ENCODE measurements at regions not wholly inside any gene's neighbourhood (a gene's known extent, or its start where the extent isn't known, plus 50 kb on each side); places are given as distances from the start of the nearest gene placed in this dataset.

DNA sequence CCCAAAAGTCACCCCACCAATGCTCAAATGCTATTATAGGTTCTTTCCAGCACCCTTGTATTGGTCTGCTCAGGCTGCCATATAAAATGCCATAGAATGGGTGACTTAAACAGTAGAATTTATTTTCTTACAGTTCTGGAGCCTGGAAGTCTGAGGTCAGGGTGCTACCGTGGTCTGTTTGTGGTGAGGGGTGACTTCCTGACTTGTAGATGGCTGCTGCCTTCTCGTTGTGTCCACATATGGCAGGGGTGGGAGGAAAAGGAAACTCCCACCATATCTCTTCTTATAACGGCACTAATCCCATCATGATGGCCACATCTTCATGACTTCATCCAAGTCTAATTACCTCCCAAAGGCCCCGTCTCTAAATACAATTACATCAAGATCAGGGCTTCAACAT lies 257.8 kb upstream of the TARS1 start:
- Histone ChIP-seq H3K27me3 (no peaks in the 10 kb centered on the region), H3K4me3 (no peak overlapping the region), H3K9me3 (peaks cover 0 to 7% (median 3%) of the 10 kb centered on the region in 11 donors), H3K27ac (no peak overlapping the region), H3K4me1 (peaks cover 0 to 4% (median 0%) of the 10 kb centered on the region in 9 donors), H3K36me3 (no peaks in the 10 kb centered on the region)
- intact Hi-C loops (cut with DNase I): loop anchor here in 6 of 10 donors (5.0 to 10.0 kb wide), 3 partner anchors 471 to 478 kb away; partner anchors contain the start of gene NPR3 (in 3 of the 6)
- TF ChIP-seq, protein P1, sequence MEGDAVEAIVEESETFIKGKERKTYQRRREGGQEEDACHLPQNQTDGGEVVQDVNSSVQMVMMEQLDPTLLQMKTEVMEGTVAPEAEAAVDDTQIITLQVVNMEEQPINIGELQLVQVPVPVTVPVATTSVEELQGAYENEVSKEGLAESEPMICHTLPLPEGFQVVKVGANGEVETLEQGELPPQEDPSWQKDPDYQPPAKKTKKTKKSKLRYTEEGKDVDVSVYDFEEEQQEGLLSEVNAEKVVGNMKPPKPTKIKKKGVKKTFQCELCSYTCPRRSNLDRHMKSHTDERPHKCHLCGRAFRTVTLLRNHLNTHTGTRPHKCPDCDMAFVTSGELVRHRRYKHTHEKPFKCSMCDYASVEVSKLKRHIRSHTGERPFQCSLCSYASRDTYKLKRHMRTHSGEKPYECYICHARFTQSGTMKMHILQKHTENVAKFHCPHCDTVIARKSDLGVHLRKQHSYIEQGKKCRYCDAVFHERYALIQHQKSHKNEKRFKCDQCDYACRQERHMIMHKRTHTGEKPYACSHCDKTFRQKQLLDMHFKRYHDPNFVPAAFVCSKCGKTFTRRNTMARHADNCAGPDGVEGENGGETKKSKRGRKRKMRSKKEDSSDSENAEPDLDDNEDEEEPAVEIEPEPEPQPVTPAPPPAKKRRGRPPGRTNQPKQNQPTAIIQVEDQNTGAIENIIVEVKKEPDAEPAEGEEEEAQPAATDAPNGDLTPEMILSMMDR (IDR thresholded peaks at IDR 0.05): no peak
- ATAC-seq: no peak
- 68 to 74% methylated on average over 4 of the region's 4 CpGs for WGBS, 2 donors
- no peak for DNase-seq

DNA sequence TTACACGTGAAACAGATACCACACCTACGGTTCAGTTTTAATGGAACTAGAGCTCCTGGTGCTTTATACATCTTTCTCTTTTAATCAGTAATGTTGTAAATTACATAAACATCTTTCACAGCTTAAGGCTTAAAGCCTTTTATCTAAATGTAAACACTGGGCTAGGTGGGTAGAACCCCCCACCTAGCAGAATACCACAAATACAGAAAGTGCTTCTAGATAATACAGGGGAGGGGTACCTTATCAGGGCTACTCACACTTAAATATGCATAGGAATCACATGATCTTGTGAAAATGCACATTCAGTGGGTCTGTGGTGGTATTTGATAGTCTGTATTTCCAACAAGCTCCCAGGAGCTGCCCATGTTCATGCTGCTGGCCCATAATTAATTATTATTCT lies 256.4 kb upstream of the TARS1 start:
- H3K4me1 ChIP-seq: peaks cover 0 to 4% (median 0%) of the 10 kb centered on the region in 9 donors
- no peaks in the 10 kb centered on the region for H3K36me3 ChIP-seq
- TF ChIP-seq, protein P1 (IDR thresholded peaks at IDR 0.05): no peak
- H3K9me3 ChIP-seq: peaks cover 0 to 20% (median 8%) of the 10 kb centered on the region in 11 donors
- ATAC-seq (no peak), DNase-seq (no peak)
- no peak overlapping the region for H3K27ac ChIP-seq
- no peak overlapping the region for H3K4me3 ChIP-seq
- 71 to 76% methylated on average over 2 of the region's 2 CpGs for WGBS, 2 donors
- H3K27me3 ChIP-seq: no peaks in the 10 kb centered on the region
- intact Hi-C loops (cut with DNase I): loop anchor here in 6 of 10 donors (5.0 to 10.0 kb wide), 3 partner anchors 472 to 480 kb away; partner anchors contain the start of gene NPR3 (in 3 of the 6)

DNA sequence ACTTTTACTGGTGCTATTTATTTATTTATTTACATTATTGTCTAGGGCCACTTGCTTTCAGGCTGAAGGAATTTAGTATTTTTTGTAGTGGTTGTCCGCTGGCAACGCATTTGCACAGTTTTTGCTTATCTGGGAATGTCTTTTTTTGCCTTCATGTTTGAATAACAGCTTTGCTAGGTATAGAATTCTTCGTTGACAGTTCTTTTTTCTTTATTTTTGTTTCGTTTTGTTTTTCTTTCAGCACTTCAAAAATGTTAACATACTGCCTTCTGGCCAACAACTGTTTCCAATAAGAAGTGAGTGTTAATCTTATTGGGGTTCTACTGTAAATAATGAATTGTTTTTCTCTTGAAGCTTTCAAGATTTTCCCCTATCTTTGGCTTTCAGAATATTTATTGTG lies 252.7 kb upstream of the TARS1 start:
- Histone ChIP-seq H3K27ac (no peak overlapping the region), H3K4me1 (no peaks in the 10 kb centered on the region), H3K27me3 (no peaks in the 10 kb centered on the region), H3K36me3 (no peaks in the 10 kb centered on the region), H3K4me3 (no peak overlapping the region), H3K9me3 (peaks cover 0 to 24% (median 8%) of the 10 kb centered on the region in 11 donors)
- intact Hi-C loops (cut with DNase I): loop anchor here in 1 of 10 donors (10.0 kb wide), 1 partner anchor 483 kb away; no protein-coding TSS in a partner anchor
- WGBS, 2 donors: 84 to 85% methylated on average over 4 of the region's 4 CpGs
- TF ChIP-seq, protein P1 (IDR thresholded peaks at IDR 0.05): no peak
- DNase-seq (no peak), ATAC-seq (no peak)

DNA sequence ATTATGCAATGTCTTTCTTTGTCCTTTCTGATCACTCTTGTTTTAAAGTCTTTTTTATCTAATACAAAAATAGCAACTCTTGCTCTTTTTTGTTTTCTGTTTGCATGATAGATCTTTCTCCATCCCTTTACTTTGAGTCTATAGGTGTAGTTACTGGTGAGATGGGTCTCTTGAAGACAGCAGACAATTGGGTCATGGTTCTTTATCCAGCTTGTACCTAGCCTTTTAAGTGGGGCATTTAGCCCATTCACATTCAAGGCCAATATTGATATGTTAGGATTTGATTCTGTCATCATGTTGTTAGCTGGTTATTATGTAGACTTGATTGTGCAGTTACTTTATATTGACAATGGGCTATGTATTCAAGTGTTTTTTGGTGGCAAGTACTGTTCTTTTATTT lies 245.9 kb upstream of the TARS1 start:
- Histone ChIP-seq H3K9me3 (peaks cover 0 to 23% (median 3%) of the 10 kb centered on the region in 11 donors), H3K4me1 (no peaks in the 10 kb centered on the region), H3K27me3 (no peaks in the 10 kb centered on the region), H3K4me3 (no peak overlapping the region), H3K27ac (no peak overlapping the region), H3K36me3 (no peaks in the 10 kb centered on the region)
- TF ChIP-seq, protein P1 (IDR thresholded peaks at IDR 0.05): no peak
- intact Hi-C loops (cut with DNase I): loop anchor here in 1 of 10 donors (5.0 kb wide), 1 partner anchor 782 kb away; no protein-coding TSS in a partner anchor
- DNase-seq: no peak
- no peak for ATAC-seq

Measured in heart right ventricle (tissue), 16 donors.